ENCODE measurements at regions not wholly inside any gene's neighbourhood (a gene's known extent, or its start where the extent isn't known, plus 50 kb on each side); places are given as distances from the start of the nearest gene placed in this dataset.

- no peak for DNase-seq
Measured at GRCh38 chr2:56713978-56714377, 530.2 kb downstream of the CCDC85A start.

- no peak for DNase-seq
Measured at GRCh38 chr2:56714400-56714799, 530.6 kb downstream of the CCDC85A start.

- DNase-seq, result no peak
Measured at GRCh38 chr2:56715683-56716082, 531.9 kb downstream of the CCDC85A start.

- no peak for DNase-seq
Measured at GRCh38 chr2:56718413-56718812, 534.6 kb downstream of the CCDC85A start.

- DNase-seq, result peak; percentile 16
Measured at GRCh38 chr2:56729212-56729611, 545.4 kb downstream of the CCDC85A start.

GRCh38 chr2:56732946-56733345, 549.2 kb downstream of the CCDC85A start:
- DNase-seq, result no peak

- DNase-seq, result peak; percentile 53
Measured at GRCh38 chr2:56739413-56739812, 555.6 kb downstream of the CCDC85A start.

- peak; percentile 96 for DNase-seq
Measured at GRCh38 chr2:56741601-56742102, 557.9 kb downstream of the CCDC85A start.

- no peak for DNase-seq
Measured at GRCh38 chr2:56743807-56744206, 560.0 kb downstream of the CCDC85A start.

- peak; percentile 49 for DNase-seq
Measured at GRCh38 chr2:56749152-56749752, 565.5 kb downstream of the CCDC85A start.

- DNase-seq, result no peak
Measured at GRCh38 chr2:56753182-56753581, 569.4 kb downstream of the CCDC85A start.

- no peak for DNase-seq
Measured at GRCh38 chr2:56754066-56754615, 570.4 kb downstream of the CCDC85A start.

- DNase-seq, result no peak
Measured at GRCh38 chr2:56754627-56755026, 570.8 kb downstream of the CCDC85A start.

- DNase-seq, result no peak
Measured at GRCh38 chr2:56757884-56758545, 574.2 kb downstream of the CCDC85A start.

- no peak for DNase-seq
Measured at GRCh38 chr2:56763683-56764082, 579.9 kb downstream of the CCDC85A start.

GRCh38 chr2:56768973-56769372, 585.2 kb downstream of the CCDC85A start:
- DNase-seq, result no peak

GRCh38 chr2:56770490-56770889, 586.7 kb downstream of the CCDC85A start:
- peak; percentile 51 for DNase-seq

GRCh38 chr2:56784046-56784445, 600.3 kb downstream of the CCDC85A start:
- DNase-seq, result no peak

- DNase-seq, result no peak
Measured at GRCh38 chr2:56801214-56801613, 617.4 kb downstream of the CCDC85A start.

- peak; percentile 58 for DNase-seq
Measured at GRCh38 chr2:56801770-56802169, 618.0 kb downstream of the CCDC85A start.

- DNase-seq, result no peak
Measured at GRCh38 chr2:56803596-56803995, 619.8 kb downstream of the CCDC85A start.

- DNase-seq, result no peak
Measured at GRCh38 chr2:56806924-56807323, 623.1 kb downstream of the CCDC85A start.

- DNase-seq, result no peak
Measured at GRCh38 chr2:56807861-56808260, 624.1 kb downstream of the CCDC85A start.

GRCh38 chr2:56811401-56811800, 627.6 kb downstream of the CCDC85A start:
- DNase-seq, result no peak
